AG09309 (cell line): ENCODE measurements at regions not wholly inside any gene's neighbourhood (a gene's known extent, or its start where the extent isn't known, plus 50 kb on each side); places are given as distances from the start of the nearest gene placed in this dataset.

ENCODE experiments used
- DNase-seq: peaks from one replicate; pipeline ENCODE4 v3.0.0-alpha.2; 2010; ENCODE audit warnings: low read depth
- H3K4me3 ChIP-seq: 2 replicates; pipeline ENCODE4 v1.5.1; 2011; ENCODE audit warnings: mild to moderate bottlenecking, low read depth, low read length, moderate library complexity; ENCODE audit not compliant: control insufficient read depth
- TF ChIP-seq, protein P1 (sequence below): IDR thresholded peaks from 2 replicates; pipeline ENCODE4 v1.5.1; 2011; ENCODE audit warnings: mild to moderate bottlenecking, low read depth, low read length, inconsistent platforms; ENCODE audit not compliant: insufficient read depth, control insufficient read depth; ENCODE audit errors: missing control alignments

DNA sequence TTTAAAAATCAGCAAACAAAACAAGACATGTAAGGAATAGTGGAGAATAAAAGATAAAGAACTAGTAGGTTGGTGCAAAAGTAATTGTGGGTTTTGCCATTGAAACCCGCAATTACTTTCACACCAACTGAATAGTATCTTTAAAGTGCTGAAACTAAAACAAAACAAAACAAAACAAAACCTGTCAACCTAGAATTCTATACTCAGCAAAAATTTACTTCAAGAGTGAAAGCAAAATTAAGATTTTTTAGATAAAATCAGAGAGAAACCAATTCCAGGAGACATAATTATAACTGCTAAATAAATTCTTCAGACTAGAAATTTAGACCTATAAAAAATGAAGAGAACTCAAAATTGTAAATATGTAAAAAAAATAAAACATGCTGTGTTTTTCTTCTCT lies 114.0 kb upstream of the TSPAN2 start:
- H3K4me3 ChIP-seq = no peak overlapping the region
- TF ChIP-seq, protein P1, sequence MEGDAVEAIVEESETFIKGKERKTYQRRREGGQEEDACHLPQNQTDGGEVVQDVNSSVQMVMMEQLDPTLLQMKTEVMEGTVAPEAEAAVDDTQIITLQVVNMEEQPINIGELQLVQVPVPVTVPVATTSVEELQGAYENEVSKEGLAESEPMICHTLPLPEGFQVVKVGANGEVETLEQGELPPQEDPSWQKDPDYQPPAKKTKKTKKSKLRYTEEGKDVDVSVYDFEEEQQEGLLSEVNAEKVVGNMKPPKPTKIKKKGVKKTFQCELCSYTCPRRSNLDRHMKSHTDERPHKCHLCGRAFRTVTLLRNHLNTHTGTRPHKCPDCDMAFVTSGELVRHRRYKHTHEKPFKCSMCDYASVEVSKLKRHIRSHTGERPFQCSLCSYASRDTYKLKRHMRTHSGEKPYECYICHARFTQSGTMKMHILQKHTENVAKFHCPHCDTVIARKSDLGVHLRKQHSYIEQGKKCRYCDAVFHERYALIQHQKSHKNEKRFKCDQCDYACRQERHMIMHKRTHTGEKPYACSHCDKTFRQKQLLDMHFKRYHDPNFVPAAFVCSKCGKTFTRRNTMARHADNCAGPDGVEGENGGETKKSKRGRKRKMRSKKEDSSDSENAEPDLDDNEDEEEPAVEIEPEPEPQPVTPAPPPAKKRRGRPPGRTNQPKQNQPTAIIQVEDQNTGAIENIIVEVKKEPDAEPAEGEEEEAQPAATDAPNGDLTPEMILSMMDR = no peak
- no peak for DNase-seq

DNA sequence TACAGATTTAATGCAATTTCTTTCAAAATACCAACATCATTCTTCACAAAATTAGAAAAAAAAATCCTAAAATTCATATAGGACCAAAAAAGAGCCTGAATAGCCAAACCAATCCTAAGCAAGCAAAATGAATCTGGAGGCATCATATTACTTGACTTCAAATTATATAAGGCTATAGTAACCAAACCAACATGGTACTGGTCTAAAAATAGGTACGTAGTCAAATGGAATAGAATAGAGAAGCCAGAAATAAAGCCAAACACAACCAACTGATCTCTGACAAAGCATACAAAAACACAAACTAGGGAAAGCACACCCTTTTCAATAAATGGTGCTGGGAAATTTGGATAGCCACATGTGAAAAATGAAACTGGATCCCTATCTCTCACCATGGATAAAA lies 112.3 kb upstream of the TSPAN2 start:
- H3K4me3 ChIP-seq = no peak overlapping the region
- no peak for DNase-seq
- TF ChIP-seq, protein P1 = no peak

DNA sequence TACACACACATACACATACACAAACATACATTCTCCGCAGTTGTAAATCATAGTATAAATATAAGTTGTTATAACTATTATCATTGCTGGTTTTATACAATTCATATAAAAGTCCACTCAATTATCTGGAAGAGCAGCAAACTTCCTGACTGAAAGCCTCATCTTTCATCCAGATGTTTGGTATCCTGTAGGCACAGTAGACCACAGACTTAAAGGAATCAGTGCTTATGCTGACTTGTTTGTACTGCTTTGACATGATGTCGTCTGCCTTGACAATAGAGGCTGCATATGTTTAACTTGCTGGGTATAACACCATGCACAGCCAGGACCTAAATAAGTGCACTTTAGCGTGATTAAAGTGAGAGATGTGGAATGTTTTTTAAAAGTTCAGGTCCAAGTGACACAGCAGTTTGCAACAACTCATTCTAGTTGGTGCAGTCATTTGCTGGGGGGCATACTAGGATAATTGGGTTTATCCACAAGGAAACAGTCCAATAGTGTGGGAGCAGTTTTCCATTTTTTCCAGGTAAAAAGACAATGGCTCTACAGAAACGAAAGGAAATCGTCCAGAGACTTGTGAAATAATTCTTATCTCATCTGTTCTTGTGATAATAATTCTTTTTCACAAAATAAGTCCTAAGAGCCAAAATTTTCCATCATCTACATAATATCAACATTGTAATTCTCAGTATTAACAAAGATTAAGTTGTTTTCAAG lies 110.3 kb upstream of the TSPAN2 start:
- H3K4me3 ChIP-seq = no peak overlapping the region
- TF ChIP-seq, protein P1 = no peak
- no peak for DNase-seq

GRCh38 chr1:115198938-115199337 lies 109.6 kb upstream of the TSPAN2 start:
- DNase-seq = no peak
- no peak overlapping the region for H3K4me3 ChIP-seq
- TF ChIP-seq, protein P1 = no peak

GRCh38 chr1:115196296-115196695 lies 107.0 kb upstream of the TSPAN2 start:
- no peak for DNase-seq
- TF ChIP-seq, protein P1 = no peak
- no peak overlapping the region for H3K4me3 ChIP-seq

- no peak for DNase-seq
- no peak overlapping the region for H3K4me3 ChIP-seq
- TF ChIP-seq, protein P1 = no peak
Measured at GRCh38 chr1:115194506-115194905, 105.2 kb upstream of the TSPAN2 start.
